ENCODE measurements at regions not wholly inside any gene's neighbourhood (a gene's known extent, or its start where the extent isn't known, plus 50 kb on each side); places are given as distances from the start of the nearest gene placed in this dataset.
"Not testable (repeated sequence)": the region's sequence is repeated elsewhere in the genome, so short reads cannot be mapped to it uniquely, and the experiment has no call there.

DNA sequence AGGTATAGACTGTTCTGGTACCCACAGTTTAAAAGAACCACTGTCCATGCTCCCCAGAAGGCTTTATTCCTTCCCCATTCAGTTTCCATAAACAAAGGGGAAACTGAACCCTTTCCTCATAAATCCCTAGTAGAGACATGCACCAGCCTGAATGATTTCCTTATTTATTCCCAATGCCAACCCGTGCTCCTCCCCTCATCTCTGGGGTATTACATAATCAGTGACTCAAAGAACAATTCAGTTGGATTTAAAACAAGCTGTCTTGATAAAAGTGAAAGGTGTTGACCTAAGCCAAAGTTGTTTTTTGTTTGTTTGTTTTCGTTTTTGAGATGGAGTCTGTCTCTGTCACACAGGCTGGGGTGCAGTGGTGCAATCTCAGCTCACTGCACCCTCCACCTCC lies 418.5 kb upstream of the CNTNAP5 start:
- Mint-ChIP-seq H3K27ac (no peak overlapping the region), H3K27me3 (ENCODE audit: low read depth) (no peaks in the 10 kb centered on the region), H3K36me3 (ENCODE audit: low read depth) (no peaks in the 10 kb centered on the region)

DNA sequence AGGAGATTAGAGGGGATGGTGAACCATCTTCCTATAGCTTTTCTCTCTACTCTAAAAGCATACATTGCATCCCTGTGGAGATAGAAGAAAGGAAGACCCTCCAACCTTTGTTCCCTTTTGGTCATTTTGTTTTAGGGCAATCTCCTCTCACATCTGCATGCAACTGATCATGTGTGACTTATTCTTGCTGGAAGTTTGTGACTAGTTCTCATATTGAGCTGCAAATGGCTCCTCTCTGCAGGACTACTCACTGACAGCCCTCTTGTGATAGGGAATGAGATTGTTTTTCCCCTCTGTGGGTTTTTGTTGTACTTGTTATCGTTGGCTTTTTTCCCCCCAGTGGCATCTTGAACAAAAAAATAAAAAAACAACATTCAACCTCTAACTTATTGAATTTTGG lies 416.0 kb upstream of the CNTNAP5 start:
- Mint-ChIP-seq H3K9me3 (peaks cover 21% of the 10 kb centered on the region), H3K36me3 (ENCODE audit: low read depth) (no peaks in the 10 kb centered on the region), H3K4me3 (no peak overlapping the region), H3K4me1 (ENCODE audit: low read depth) (no peaks in the 10 kb centered on the region), H3K27me3 (ENCODE audit: low read depth) (no peaks in the 10 kb centered on the region), H3K27ac (no peak overlapping the region)

More for the DNA sequence above, 418.5 kb upstream of the CNTNAP5 start:
- Mint-ChIP-seq H3K9me3 (peaks cover 24% of the 10 kb centered on the region), H3K4me3 (no peak overlapping the region), H3K4me1 (ENCODE audit: low read depth) (no peaks in the 10 kb centered on the region)

DNA sequence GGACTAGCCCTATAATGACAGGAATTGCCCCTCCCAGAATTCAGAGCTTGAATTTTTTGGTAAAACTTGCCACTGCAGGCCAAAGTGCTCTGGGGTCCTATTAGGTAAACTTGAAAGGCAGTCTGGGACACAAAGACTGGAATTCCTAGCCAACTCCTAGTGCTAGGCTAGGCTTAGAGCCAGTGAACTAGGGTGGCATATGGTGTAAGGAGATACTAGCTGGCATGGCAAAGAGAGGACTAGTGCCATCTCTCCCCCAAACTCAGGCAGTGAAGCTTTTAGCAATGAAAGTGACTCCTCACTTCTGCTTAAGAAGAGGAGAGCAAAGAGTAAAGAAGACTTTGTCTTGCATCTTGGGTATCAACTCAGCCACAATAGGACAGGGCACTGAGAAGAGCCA lies 410.5 kb upstream of the CNTNAP5 start:
- Mint-ChIP-seq H3K36me3 (ENCODE audit: low read depth) (no peaks in the 10 kb centered on the region), H3K4me1 (ENCODE audit: low read depth) (no peaks in the 10 kb centered on the region), H3K27me3 (ENCODE audit: low read depth) (no peaks in the 10 kb centered on the region), H3K9me3 (peaks cover 39% of the 10 kb centered on the region), H3K4me3 (no peak overlapping the region), H3K27ac (no peak overlapping the region)

DNA sequence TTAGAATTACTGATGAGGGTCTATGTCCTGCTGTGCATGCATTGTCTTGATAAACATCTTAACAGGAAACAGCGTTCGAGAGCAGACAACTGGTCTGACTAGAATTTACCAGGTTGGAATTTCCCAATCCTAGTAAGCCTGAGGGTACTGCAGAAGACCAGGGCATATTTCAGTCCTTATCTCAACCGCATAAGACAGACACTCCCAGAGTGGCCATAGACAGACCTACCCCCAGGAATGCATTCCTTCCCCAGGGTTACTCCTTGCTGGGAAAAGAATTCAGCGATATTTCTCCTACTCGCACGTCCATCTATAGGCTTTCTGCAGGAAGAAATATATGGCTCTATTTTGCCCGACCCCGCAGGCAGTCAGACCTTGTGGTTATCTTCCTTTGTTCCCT lies 406.4 kb upstream of the CNTNAP5 start:
- not testable (repeated sequence) for H3K27ac Mint-ChIP-seq; H3K4me1 Mint-ChIP-seq (ENCODE audit: low read depth); H3K4me3 Mint-ChIP-seq; H3K36me3 Mint-ChIP-seq (ENCODE audit: low read depth); H3K27me3 Mint-ChIP-seq (ENCODE audit: low read depth)
- H3K9me3 Mint-ChIP-seq, result peaks cover 34% of the 10 kb centered on the region

DNA sequence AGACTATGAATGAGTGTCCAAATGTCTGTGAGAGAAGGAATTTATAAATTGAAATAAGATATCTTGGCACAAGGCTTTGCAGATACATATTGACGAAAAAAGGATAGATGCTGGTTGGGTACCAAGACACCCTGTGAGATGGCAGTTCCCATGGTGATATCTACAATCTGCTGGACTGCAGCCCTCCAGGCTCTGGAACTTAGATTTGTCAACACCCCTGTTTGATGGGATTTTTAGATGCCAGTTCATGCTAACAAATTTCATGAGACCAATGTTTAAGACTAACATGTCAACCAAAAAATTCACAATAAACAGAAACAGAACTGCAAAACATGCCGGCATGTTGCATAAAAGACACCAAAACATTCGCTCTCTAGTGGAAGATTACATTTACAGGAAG lies 400.3 kb upstream of the CNTNAP5 start:
- Mint-ChIP-seq H3K9me3 (peaks cover 6% of the 10 kb centered on the region), H3K4me1 (ENCODE audit: low read depth) (no peaks in the 10 kb centered on the region), H3K4me3 (no peak overlapping the region), H3K27me3 (ENCODE audit: low read depth) (no peaks in the 10 kb centered on the region), H3K36me3 (ENCODE audit: low read depth) (no peaks in the 10 kb centered on the region), H3K27ac (no peak overlapping the region)

DNA sequence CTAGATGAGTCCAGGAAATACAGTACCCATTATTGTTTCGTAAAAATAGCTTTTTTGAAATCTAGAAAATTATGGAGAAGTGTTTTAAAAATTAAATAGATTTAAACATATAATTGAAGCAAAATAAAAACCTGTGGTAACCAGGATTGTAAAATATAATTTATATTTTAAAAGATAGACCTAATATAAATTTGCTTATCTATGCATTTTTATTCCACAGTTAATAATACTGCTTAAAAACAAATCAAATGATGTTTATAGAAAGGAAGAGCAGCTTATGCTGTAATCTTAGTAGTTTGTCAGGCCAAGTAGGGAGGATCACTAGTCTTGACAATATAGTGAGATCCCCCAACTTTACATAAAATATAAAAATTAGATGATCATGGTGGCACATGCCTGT lies 388.9 kb upstream of the CNTNAP5 start:
- Mint-ChIP-seq H3K4me3 (no peak overlapping the region), H3K27me3 (ENCODE audit: low read depth) (no peaks in the 10 kb centered on the region), H3K27ac (no peak overlapping the region), H3K36me3 (ENCODE audit: low read depth) (no peaks in the 10 kb centered on the region), H3K9me3 (peaks cover 12% of the 10 kb centered on the region), H3K4me1 (ENCODE audit: low read depth) (no peaks in the 10 kb centered on the region)

DNA sequence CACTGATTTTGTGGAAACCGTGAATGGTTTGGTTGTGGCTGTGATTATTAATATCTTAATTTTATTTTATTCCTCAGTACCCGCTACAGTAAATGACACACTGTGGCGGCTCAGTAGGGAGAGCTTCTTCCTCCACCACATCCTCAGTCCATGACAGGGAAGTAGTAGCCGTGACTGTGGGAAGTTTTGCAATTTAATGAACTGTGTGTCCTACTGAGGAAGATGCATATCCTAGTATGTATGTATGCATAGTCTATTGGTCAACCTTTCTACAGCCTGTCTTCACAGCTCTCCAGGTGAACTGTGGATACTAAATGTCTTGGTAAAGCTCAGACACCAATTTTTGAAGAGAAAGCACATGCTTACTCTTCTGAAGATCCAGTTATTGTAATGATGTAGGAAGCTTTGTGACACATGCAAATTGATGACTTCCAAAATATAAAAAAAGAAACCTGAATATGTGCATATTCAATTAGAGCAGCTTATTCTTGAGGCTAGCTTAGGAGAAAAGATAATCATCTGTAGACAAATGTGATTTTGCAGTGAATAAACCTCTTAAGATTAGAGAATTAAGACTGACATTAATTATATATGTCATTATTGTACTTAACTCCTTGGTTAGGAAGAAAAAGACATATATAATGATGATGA lies 384.3 kb upstream of the CNTNAP5 start:
- Mint-ChIP-seq H3K4me3 (no peak overlapping the region), H3K27ac (no peak overlapping the region), H3K27me3 (ENCODE audit: low read depth) (no peaks in the 10 kb centered on the region), H3K9me3 (peaks cover 6% of the 10 kb centered on the region), H3K36me3 (ENCODE audit: low read depth) (no peaks in the 10 kb centered on the region), H3K4me1 (ENCODE audit: low read depth) (no peaks in the 10 kb centered on the region)

DNA sequence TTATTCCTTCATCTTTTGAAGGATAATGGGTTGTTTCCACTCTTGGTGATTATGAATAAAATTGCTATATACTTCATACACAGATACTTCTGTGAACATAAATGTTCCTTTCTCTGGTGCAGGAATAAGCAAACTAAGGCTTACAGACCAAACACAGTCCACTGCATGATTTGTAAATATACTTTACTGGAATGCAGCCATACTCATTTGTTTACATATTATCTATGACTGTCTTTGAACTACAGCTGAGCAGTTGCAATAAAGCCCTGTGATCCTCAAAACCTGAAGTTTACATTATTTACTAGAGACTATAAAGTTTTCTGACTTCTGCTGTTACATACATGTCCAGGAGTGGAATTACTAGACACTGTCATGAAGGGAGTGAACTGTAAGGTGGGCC lies 381.0 kb upstream of the CNTNAP5 start:
- Mint-ChIP-seq H3K4me3 (no peak overlapping the region), H3K4me1 (ENCODE audit: low read depth) (no peaks in the 10 kb centered on the region), H3K27me3 (ENCODE audit: low read depth) (no peaks in the 10 kb centered on the region), H3K36me3 (ENCODE audit: low read depth) (no peaks in the 10 kb centered on the region), H3K27ac (no peak overlapping the region), H3K9me3 (peaks cover 6% of the 10 kb centered on the region)

DNA sequence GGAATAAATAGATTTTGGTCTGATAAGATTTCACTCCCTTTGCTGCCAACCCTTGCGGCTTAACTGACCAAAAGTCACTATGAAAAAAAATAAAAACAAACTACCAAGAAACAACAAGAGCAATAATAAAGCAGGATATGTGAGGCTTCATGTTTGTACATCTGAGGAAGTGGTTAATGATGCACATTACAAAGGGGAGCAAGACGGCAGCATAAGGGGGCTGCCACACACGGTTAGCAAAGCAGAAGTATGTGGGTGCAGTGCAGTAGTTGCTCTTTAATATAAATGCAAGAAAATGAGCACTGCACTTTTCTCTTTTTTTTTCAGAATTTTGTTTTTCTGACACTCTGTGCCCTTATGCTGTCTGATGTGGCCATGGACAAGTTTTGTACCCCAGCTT lies 377.1 kb upstream of the CNTNAP5 start:
- no peak overlapping the region for H3K27ac Mint-ChIP-seq
- H3K4me1 Mint-ChIP-seq (ENCODE audit: low read depth), result no peaks in the 10 kb centered on the region
- H3K4me3 Mint-ChIP-seq, result no peak overlapping the region
- H3K36me3 Mint-ChIP-seq (ENCODE audit: low read depth), result no peaks in the 10 kb centered on the region
- H3K27me3 Mint-ChIP-seq (ENCODE audit: low read depth), result no peaks in the 10 kb centered on the region
- H3K9me3 Mint-ChIP-seq, result no peaks in the 10 kb centered on the region

DNA sequence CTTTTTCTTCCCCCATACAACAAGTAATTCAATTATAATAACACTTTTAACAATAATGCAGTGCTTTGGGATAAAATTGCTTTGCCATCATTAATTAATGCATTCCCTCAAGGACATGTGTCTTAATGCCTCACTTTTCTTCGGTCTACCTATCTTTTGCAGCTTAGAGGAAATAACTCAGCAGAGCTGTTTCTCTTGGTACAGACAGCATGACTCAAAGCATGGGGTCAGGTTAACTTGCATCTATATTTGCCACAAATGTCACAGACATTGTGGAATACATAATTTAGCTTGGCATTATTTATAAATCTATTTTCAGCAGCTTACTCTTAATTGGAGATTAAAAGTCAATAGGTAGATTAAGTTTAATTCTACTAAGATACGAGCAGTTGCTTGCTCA lies 376.1 kb upstream of the CNTNAP5 start:
- no peak overlapping the region for H3K27ac Mint-ChIP-seq
- no peaks in the 10 kb centered on the region for H3K36me3 Mint-ChIP-seq (ENCODE audit: low read depth)
- H3K4me1 Mint-ChIP-seq (ENCODE audit: low read depth), result no peaks in the 10 kb centered on the region
- H3K27me3 Mint-ChIP-seq (ENCODE audit: low read depth), result no peaks in the 10 kb centered on the region
- no peaks in the 10 kb centered on the region for H3K9me3 Mint-ChIP-seq
- no peak overlapping the region for H3K4me3 Mint-ChIP-seq

DNA sequence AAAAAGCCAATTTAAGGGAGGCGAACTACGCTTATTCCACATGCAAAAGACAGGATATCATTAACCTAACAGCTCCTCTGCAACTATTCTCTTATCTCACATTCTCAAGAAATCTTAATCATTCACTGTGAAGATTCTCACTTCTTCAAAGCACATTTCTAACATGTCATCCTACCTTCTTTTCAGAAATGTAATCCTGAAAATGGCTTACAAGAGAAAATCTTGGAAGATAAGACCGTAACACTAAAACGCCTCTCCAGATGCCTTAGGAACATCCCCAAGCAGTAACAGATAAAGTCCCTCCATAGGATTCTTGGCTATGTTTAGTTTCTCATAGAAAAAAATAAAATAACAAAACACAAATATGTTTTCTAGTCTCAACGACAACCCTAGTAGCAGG lies 373.9 kb upstream of the CNTNAP5 start:
- no peak overlapping the region for H3K27ac Mint-ChIP-seq
- no peaks in the 10 kb centered on the region for H3K36me3 Mint-ChIP-seq (ENCODE audit: low read depth)
- H3K27me3 Mint-ChIP-seq (ENCODE audit: low read depth), result no peaks in the 10 kb centered on the region
- no peaks in the 10 kb centered on the region for H3K4me1 Mint-ChIP-seq (ENCODE audit: low read depth)
- no peaks in the 10 kb centered on the region for H3K9me3 Mint-ChIP-seq
- no peak overlapping the region for H3K4me3 Mint-ChIP-seq

DNA sequence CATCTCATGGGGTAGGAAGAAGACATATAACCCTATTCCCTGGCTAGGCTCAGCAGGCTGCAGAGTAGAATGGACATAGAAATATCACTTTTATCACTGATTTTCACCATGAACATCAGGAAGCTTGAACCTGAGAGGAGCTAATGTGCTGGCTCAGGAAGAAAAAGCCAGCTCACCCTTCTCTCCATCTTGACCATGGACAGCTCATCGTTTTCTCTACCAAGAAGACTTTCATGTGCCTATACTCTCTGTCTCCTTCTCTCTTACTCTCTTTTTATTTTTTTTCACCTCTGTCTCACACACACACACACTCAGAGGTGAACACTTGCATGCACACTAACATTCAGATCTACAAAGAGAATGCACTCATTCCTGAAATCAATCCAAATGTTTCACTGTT lies 372.8 kb upstream of the CNTNAP5 start:
- Mint-ChIP-seq H3K27ac (no peak overlapping the region), H3K9me3 (peaks cover 2% of the 10 kb centered on the region), H3K27me3 (ENCODE audit: low read depth) (no peaks in the 10 kb centered on the region), H3K4me1 (ENCODE audit: low read depth) (no peaks in the 10 kb centered on the region), H3K4me3 (no peak overlapping the region), H3K36me3 (ENCODE audit: low read depth) (no peaks in the 10 kb centered on the region)

DNA sequence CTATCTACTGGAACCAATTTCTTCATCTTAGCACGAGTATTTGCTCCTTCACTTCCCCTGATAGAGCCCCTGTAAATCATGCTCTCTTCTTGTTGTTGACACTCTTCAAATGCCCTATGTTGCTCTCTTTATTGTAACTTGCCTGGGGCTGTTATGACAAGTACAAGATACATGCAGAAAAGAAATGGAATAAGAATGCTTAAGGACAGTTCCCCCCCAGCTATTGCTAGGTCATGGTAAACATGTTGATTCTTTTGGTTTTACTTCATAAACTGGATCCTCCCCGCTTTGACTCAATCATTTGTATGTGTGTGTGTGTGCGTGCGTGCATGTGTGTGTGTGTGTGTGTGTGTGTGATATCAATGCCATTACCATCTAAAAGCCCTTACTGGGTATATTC lies 368.5 kb upstream of the CNTNAP5 start:
- H3K4me1 Mint-ChIP-seq (ENCODE audit: low read depth), result no peaks in the 10 kb centered on the region
- H3K27me3 Mint-ChIP-seq (ENCODE audit: low read depth), result no peaks in the 10 kb centered on the region
- no peaks in the 10 kb centered on the region for H3K36me3 Mint-ChIP-seq (ENCODE audit: low read depth)
- no peak overlapping the region for H3K4me3 Mint-ChIP-seq
- no peak overlapping the region for H3K27ac Mint-ChIP-seq
- H3K9me3 Mint-ChIP-seq, result peaks cover 25% of the 10 kb centered on the region

DNA sequence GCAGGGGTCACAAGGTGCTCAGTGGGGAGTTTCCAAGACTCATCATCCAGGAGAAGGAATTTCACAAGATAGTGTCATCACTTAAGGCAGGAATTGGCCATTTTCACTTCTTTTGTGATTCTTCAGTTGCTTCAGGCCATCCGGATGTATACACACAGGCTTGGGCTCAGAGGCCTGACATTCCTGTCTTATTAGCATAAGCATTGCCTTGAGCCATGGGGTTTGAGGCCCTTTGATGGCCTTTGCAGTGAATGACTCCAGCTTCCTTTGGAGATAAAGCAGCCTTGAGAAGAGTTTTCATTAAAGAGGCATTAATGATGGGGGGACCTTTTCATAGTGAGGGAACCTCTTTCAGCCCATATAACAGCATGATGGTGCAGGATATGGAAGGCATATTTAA lies 366.0 kb upstream of the CNTNAP5 start:
- no peaks in the 10 kb centered on the region for H3K36me3 Mint-ChIP-seq (ENCODE audit: low read depth)
- H3K4me3 Mint-ChIP-seq, result no peak overlapping the region
- no peaks in the 10 kb centered on the region for H3K27me3 Mint-ChIP-seq (ENCODE audit: low read depth)
- no peak overlapping the region for H3K27ac Mint-ChIP-seq
- H3K4me1 Mint-ChIP-seq (ENCODE audit: low read depth), result no peaks in the 10 kb centered on the region
- peaks cover 37% of the 10 kb centered on the region for H3K9me3 Mint-ChIP-seq

DNA sequence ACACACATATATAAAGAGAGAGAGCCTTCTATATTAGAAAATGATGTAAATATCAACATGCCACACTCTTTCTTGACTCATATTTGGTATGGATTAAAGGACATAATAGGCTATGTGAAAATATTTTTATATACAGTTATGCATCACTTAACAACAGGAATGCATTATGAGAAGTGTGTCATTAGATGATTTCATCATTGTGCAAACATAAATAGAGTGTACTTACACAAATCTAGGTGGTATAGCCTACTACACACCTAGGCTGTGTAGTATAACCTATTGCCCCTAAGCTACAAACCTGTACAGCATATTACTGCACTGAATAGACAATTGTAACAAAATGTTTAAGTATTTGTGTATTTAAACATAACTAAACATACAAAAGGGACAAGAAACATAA lies 354.8 kb upstream of the CNTNAP5 start:
- Mint-ChIP-seq H3K36me3 (ENCODE audit: low read depth) (no peaks in the 10 kb centered on the region), H3K4me1 (ENCODE audit: low read depth) (no peaks in the 10 kb centered on the region), H3K4me3 (no peak overlapping the region), H3K27ac (no peak overlapping the region), H3K27me3 (ENCODE audit: low read depth) (no peaks in the 10 kb centered on the region), H3K9me3 (peaks cover 23% of the 10 kb centered on the region)

DNA sequence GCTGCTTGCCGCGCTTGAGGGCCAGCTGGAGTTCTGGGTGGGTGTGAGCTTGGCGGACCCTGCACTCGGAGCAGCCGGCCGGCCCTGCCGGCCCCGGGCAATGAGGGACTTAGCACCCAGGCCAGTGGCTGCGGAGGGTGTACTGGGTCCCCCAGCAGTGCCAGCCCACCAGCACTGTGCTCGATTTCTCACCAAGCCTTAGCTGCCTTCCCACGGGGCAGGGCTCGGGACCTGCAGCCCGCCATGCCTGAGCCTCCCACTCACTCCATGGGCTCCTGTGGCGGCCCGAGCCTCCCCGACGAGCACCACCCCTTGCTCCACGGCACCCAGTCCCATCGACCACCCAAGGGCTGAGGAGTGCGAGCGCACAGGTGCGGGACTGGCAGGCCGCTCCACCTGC lies 341.3 kb upstream of the CNTNAP5 start:
- not testable (repeated sequence) for H3K27ac Mint-ChIP-seq; H3K27me3 Mint-ChIP-seq (ENCODE audit: low read depth); H3K4me3 Mint-ChIP-seq; H3K4me1 Mint-ChIP-seq (ENCODE audit: low read depth); H3K36me3 Mint-ChIP-seq (ENCODE audit: low read depth)
- peaks cover 23% of the 10 kb centered on the region for H3K9me3 Mint-ChIP-seq

Data from T-helper 1 cell treated with Interleukin-12 subunit alpha and Interleukin-12 subunit beta and Interleukin-4 antibody, amounts not matched to agents 30 μg/mL and 1 μg/mL, for 36 hours (primary cell).